TTC549 (cell line): ENCODE measurements at regions not wholly inside any gene's neighbourhood (a gene's known extent, or its start where the extent isn't known, plus 50 kb on each side); places are given as distances from the start of the nearest gene placed in this dataset.
"Not testable (repeated sequence)": the region's sequence is repeated elsewhere in the genome, so short reads cannot be mapped to it uniquely, and the experiment has no call there.

Experiments
- FAIRE-seq: peaks from 2 replicates; lab custom pipeline; 2012; peaks lifted over from hg19 to GRCh38; lab: Jason Lieb, UNC

DNA sequence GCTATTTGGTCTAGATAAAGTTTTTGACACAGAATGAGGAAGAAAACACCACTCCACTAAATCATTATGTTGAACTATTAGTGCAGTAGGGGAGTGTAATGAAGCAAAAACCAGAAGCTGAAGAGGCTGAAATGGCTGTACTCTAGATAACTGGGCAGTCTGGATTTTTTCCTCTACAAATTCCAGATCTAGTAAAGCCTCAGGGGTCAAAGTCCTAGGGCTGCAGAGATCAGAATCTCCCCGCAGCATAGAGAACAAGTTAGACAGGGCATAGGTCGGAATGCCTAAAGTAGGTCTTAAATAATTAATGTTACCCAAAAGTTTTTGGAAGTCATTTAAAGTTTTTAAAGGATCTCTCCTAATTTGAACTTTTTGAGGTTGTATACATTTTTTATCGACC lies 180.9 kb downstream of the OTOP1 start:
- FAIRE-seq, result not testable (repeated sequence)

GRCh38 chr4:4046686-4047085 lies 180.0 kb downstream of the OTOP1 start:
- FAIRE-seq, result not testable (repeated sequence)

DNA sequence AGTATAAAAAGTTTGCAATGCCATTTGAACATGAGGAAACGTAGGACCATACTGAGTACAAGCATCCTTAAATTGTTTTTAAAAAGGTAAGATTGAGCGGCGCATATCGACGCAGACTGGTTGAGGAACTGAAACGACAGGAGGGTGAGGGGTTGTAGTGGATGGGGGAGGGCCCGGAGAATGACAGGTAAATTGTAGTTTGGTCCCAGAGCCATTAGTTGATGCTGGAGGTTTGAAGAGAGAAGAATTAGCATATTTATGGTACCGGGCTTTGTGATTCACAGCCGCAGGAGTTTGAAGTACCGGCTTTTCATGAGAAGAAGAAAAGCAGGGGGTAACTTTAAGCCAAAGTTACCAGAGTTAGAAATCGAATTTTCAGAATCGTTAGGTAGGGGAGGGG lies 179.5 kb downstream of the OTOP1 start:
- FAIRE-seq, result not testable (repeated sequence)

DNA sequence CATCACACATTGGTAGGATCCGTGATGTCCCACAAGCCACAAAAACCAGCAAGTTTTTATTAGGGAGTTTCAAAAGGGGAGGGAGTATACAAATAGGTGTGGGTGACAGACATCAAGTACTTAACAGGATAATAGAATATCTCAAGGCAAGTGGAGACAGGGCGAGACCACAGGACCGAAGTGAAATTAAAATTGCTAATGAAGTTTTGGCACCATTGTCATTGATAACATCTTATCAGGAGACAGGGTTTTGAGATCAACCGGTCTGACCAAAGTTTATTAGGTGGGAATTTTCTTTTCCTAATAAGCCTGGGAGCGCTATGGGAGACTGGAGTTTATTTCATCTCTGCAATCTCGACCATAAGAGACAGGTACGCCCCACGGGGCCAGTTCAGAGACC lies 178.5 kb downstream of the OTOP1 start:
- FAIRE-seq, result not testable (repeated sequence)

- FAIRE-seq, result not testable (repeated sequence)
These were observed 175.9 kb downstream of the OTOP1 start for GRCh38 chr4:4050781-4051180.

DNA sequence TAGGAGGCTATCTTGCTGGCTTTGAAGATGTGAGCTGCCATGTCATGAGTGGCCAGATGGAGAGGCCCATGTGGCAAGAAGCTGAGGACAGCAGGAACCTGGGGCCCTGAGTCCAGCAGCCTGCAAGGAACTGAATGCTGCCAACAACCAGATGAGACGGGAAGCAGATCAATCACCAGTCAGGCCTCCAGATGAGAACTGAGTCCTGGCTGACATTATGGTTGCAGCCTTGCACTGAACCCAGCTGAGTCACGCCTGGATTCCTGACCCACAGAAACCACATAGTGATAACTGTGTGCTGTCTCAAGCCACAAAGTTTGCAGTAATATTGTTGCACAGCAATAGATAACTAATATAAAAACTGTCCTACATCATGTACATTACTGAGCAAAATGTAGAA lies 173.8 kb downstream of the OTOP1 start:
- not testable (repeated sequence) for FAIRE-seq

- FAIRE-seq, result not testable (repeated sequence)
These were observed 169.5 kb downstream of the OTOP1 start for GRCh38 chr4:4057226-4057625.

DNA sequence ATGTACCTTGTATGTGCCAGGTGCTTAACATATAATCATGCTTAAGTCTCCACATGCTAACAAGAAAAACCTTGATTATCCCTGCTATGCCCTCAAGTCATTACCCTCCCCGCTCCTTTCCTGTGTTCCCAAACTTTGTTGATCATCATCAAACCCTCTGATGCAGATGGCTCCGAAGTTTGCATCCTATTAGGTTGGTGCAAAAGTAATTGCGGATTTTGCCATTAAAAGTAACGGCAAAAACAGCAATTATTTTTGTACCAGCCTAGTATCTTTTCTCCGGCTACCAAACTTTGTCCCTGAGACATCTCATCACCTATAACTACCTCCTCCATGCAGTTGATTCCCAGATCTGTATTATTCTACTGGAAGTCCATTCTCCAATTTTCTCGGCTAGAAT lies 142.6 kb downstream of the OTOP1 start:
- FAIRE-seq, result not testable (repeated sequence)

DNA sequence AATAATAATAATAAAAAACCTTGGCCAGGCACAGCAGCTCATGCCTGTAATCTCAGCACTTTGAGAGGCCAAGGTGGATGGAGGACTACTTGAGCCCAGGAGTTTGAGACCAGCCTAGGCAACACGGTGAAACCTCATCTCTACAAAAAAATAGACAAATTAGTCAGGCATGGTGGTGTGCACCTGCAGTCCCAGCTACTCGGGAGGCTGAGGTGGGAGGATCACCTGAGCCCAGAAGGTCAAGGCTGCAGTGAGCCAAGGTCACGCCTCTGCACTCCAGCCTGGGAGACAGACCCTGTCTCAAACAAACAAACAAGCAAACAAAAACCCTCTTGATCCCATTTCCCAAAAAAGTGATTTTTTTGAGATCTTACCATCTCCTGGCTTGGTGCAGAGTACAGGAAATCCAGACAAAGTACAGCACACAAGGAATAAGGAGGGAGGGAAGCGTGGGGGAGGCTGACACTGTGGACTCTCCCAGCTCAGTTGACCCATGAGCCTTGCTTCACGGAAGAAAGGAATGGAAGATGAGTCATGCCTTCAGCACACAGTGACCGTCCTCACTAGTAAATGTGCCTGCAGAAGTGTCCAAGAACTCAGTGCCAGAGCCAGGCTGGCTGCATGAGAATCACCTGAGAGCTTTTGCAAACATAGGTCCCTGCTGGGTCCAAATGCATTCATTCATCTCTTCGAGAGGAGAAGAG lies 136.9 kb downstream of the OTOP1 start:
- FAIRE-seq, result not testable (repeated sequence)

GRCh38 chr4:4090720-4091119 lies 136.0 kb downstream of the OTOP1 start:
- FAIRE-seq, result not testable (repeated sequence)

- FAIRE-seq, result not testable (repeated sequence)
These were observed 134.6 kb downstream of the OTOP1 start for GRCh38 chr4:4092159-4092558.

- FAIRE-seq, result not testable (repeated sequence)
These were observed 127.1 kb downstream of the OTOP1 start for GRCh38 chr4:4099610-4100009.

DNA sequence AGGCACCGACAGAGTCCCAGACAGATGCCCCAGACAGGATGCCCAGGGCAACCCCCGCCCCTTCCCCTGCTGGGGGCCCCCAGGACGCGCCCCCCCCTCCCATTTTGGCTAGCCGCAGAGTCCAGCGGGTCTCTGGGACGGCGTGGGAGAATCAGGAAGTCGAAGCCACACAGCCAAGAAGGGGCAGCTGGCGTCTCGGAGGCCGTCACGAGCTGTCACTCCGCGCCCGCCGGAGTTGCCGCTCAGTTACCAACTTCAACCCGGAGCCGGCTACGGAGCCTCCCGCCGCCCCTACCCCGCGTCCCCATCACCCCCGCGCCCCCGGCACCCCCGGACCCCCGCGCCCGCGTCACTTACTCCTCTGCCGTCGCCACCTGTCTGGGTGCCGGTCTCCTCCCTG lies 119.8 kb downstream of the OTOP1 start:
- not testable (repeated sequence) for FAIRE-seq

DNA sequence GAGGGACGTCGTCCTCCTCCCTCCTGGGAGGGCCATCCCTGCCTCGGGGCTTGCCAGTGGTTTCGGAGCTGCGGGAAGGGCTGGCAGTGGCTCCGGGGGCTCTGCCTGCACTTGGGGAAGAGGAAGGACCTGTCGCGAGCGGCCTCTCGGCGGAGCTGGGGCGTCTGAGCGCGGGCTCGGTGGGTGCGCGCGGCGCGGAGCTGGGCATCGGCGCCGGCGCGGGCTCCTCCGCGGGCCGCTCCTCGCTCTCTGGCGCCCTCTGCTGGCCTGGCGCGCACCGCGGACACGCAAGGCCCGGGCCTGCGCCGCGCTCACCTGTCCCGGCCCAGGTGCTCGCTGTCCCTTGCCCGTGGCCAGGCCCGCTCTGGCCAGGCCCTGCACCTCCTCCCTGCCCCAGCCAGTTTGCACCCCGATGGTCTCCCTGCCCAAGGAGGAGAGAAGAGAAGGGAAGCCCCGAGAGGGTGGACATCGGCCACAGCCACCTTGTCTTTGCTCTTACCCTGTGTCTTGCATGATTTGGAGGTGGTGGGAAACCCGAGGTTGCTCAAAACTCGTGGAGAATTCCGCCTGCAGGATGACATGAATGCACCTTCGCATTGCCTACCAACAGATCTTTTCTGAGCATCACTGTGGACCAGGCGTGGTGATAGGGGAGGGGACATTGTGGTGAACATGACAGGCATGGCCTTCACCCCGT lies 119.2 kb downstream of the OTOP1 start:
- FAIRE-seq, result not testable (repeated sequence)

DNA sequence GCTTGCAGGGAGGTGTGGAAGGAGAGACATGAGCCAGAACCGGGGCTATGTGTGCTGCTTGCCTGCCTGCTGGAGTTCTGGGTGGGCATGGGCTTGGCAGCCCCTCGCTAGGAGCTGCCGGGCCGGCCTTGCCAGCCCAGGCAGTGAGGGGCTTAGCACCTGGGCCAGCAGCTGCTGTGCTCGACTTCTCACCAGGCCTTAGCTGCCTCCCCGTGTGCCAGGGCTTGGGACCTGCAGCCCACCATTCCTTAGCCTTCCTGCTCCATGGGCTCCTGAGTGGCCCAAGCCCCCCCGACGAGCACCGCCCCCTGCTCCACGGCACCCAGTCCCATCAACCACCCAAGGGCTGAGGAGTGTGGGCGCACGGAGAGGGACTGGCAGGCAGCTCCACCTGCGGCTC lies 111.3 kb downstream of the OTOP1 start:
- FAIRE-seq, result not testable (repeated sequence)

DNA sequence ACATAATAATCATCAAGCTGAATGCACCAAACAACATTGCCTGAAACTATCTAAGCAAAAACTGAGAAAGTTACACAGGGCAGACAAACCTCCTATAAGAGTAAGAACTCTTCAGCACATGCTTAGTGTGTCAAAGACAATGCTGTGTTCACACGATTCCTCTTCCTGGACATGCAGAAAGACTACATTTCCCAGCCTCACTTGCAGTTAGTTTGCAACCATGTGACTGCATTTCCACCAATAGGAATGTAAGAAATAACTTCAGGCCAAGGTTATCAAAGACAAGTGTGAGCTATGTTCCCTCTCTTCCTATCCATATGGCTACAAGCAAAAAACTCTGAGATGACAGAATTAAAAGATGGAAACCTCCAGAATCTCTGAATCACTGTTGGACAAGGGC lies 109.8 kb downstream of the OTOP1 start:
- not testable (repeated sequence) for FAIRE-seq

DNA sequence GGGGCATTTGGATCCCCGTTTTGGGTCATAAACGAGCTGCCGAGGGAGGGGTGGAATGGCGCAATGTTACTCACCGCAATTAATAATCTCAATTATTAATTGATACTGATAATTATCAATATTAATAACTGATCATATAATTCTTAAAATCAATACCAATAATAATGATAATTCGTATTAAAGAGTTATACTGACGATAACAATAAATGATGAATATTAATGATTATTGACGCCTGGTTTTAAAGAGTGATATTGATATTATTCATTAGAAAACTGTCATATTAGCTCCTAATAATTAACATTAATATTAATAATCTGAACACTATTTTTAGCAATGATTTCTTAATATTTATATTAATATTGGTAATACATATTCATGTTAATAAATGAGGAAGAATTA lies 92.4 kb downstream of the OTOP1 start:
- not testable (repeated sequence) for FAIRE-seq

- FAIRE-seq, result peak; percentile 13
These were observed 90.1 kb downstream of the OTOP1 start for GRCh38 chr4:4136621-4137020.
